ENCODE measurements at regions not wholly inside any gene's neighbourhood (a gene's known extent, or its start where the extent isn't known, plus 50 kb on each side); places are given as distances from the start of the nearest gene placed in this dataset.

GRCh38 chr5:68543212-68543611 is 327.7 kb downstream of the PIK3R1 start:
- TF ChIP-seq POLR2AphosphoS5 (IDR thresholded peaks at IDR 0.05; ENCODE audit: low read depth, low read length) = no peak
- no peak for TF ChIP-seq CTCF (IDR thresholded peaks at IDR 0.05)
- no peak for TF ChIP-seq REST (IDR thresholded peaks at IDR 0.05; ENCODE audit: insufficient read depth in 1 of 2, low read depth in 2 of 2, low read length in 1 of 2)
- no peak for TF ChIP-seq SIN3A (IDR thresholded peaks at IDR 0.05; ENCODE audit: borderline replicate concordance, insufficient read depth, low read depth, low read length)
